ENCODE measurements at regions not wholly inside any gene's neighbourhood (a gene's known extent, or its start where the extent isn't known, plus 50 kb on each side); places are given as distances from the start of the nearest gene placed in this dataset.
"Not testable (repeated sequence)": the region's sequence is repeated elsewhere in the genome, so short reads cannot be mapped to it uniquely, and the experiment has no call there.

DNA sequence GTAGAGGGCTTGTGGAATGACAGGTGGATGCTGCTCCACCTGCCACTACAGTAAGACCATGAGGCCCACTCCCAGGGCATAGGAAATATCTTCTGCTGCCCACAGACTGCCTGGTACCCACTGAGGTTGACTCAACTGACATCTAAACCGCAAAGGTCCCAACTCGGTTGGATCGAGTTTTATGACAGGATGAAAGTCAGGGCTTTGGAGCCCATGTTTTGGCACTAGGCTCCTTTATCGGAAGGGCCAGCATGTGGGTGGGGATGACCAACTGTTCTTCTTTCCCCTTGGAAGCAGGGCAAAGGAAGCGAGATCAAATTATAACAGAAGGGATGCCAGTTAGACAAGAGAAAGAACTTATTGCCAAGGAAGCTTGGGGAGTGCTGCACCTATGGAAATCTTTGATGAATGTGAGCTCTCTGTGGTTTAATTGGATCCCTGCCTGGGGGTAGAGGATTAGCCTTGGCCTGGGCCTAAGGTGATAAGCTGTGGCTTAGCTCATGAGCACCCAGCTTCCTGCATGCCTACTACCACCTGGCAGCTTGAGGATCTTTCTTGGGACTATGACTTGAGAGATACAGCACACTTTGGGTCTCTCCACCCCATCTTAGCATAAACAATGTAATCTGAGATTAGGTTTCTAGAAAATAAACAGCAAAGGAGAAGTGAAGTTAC is 121.8 kb downstream of the KCNA5 start:
- DNase-seq (ENCODE audit: low spot score), result no peak

DNA sequence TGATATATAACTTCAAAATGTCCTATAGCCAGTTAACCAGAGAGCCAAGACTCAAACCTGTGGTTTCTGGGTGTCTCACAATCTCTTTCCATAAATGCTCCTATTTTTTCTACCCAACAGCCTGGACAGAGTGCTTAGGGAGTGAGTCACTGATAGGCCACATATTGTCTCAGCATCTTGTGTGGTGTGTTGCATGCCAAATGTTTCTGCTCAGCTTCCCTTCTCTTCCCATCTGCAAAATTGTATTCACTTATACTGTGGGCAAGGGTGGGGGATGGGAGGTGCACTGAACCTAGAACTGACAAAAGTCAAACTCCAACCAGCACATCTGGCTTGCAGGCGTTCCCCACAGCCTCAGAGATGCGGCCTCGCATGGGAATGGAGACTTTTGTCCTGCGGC is 123.3 kb downstream of the KCNA5 start:
- no peak for DNase-seq (ENCODE audit: low spot score)

- no peak for DNase-seq (ENCODE audit: low spot score)
These were observed 124.5 kb downstream of the KCNA5 start for GRCh38 chr12:5168148-5168547.

GRCh38 chr12:5170844-5171243 is 127.2 kb downstream of the KCNA5 start:
- DNase-seq (ENCODE audit: low spot score), result no peak

- DNase-seq (ENCODE audit: low spot score), result peak; percentile 38
These were observed 128.0 kb downstream of the KCNA5 start for GRCh38 chr12:5171701-5172100.

- no peak for DNase-seq (ENCODE audit: low spot score)
These were observed 129.2 kb downstream of the KCNA5 start for GRCh38 chr12:5172886-5173285.

GRCh38 chr12:5173511-5174011 is 129.9 kb downstream of the KCNA5 start:
- no peak for DNase-seq (ENCODE audit: low spot score)

DNA sequence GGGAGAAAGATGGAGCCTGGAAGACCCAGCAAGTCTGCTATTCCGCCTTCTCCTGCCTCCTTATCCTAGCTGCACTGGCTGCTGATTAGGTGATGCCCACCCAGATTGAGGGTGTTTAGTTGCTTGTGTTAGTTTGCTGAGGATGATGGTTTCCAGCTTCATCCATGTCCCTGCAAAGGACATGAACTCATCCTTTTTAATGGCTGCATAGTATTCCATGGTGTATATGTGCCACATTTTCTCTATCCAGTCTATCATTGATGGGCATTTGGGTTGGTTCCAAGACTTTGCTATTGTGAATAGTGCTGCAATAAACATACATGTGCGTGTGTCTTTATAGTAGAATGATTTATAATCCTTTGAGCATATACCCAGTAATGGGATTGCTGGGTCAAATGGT is 131.7 kb downstream of the KCNA5 start:
- DNase-seq (ENCODE audit: low spot score), result not testable (repeated sequence)

DNA sequence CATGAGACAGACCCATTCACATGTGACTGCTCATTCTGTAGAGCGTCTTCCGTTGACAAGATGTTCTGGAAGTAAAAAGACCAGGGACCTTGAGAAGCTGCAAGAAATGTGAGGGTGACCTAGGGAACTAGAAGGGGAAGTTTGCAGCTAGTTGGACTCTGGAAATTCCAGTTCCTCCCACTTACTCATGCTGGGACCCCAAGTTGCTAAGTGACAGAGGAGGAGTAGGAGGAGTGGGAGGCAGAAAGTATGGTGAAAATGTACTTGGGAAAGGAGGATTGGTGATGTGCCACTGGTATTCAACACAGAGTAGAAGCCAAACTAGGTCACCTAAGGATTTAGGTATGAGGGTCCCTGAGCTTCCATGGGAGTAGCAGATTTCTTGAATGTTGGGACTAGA is 132.4 kb downstream of the KCNA5 start:
- no peak for DNase-seq (ENCODE audit: low spot score)

- no peak for DNase-seq (ENCODE audit: low spot score)
These were observed 133.4 kb downstream of the KCNA5 start for GRCh38 chr12:5177096-5177495.

- DNase-seq (ENCODE audit: low spot score), result no peak
These were observed 134.1 kb downstream of the KCNA5 start for GRCh38 chr12:5177731-5178130.

DNA sequence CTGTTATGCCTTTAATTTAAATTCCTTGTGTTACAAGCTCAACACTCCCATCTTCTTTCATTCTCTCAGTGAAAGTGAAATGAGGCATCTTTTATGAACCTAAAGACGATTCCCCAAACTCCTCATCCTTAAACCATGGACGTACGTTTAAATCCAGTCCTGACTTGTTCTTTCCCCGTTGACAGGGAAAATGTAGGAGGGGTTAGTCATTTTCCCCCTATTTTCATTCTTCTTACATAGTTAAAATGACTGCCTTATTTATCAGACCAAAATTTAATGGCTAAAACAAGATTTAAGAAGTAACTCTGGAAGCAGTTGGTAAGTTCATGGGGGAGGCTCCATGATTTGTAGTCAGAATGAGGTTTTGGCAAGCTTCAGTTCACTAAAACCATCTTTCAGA is 134.9 kb downstream of the KCNA5 start:
- no peak for DNase-seq (ENCODE audit: low spot score)

DNA sequence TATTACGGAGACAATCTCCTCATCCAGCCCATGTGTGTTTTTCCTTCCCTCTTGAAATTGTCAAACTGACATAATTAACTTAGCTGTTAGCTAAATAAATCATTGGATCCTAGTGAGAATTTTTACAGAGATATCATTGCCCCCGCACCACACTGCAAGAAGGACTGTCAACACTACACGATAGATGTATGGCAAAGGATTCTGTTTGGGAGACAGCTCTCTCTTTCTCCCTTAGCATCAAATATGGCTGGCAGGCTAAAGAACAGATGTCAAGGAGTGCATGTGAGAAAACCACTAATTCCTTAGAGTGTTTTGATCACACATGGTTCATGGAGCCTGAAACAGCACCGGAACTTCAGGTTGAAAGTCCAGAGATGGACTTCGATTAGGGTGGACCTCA is 136.8 kb downstream of the KCNA5 start:
- no peak for DNase-seq (ENCODE audit: low spot score)

DNA sequence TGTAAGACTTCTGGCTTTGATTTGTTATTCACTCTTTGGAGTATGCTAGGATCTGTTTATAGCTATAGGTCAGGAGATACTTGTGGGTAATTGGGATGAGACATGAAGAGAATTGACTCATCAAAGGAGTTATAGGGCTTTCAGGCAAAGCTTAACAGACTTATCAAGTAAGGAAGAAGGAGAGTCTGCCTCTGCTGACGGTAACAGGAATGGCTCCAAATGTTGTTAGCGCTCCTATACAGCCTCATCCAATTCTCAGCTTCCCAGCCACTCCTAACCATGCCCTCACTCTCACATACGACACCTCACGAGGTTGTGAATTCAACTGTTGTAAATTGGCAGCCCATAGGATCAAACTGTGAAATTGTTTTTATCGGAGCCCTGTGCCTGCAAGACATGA is 140.5 kb downstream of the KCNA5 start:
- DNase-seq (ENCODE audit: low spot score), result no peak

GRCh38 chr12:5185435-5186069 is 141.9 kb downstream of the KCNA5 start:
- no peak for DNase-seq (ENCODE audit: low spot score)

DNA sequence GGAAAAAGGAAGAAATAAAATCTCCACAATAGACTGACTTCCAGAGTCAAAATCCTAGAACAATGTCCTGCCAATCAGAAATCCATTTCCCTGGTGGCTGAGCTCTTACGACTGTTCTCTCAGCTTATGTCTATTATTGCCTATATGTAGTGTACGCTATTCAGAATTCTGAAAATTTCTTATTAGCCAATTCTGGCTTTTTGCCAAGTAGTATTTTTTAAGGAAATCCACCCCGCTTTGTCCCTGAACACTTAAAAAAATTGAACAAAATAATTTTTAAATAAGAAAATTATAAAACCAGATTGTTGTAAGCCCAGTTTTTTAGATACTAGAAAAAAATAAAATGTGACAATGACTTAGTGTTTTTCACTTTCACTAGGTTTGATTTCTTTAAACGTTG is 143.0 kb downstream of the KCNA5 start:
- DNase-seq (ENCODE audit: low spot score), result no peak

GRCh38 chr12:5187136-5187535 is 143.5 kb downstream of the KCNA5 start:
- DNase-seq (ENCODE audit: low spot score), result no peak

- DNase-seq (ENCODE audit: low spot score), result no peak
These were observed 144.8 kb downstream of the KCNA5 start for GRCh38 chr12:5188472-5188871.

DNA sequence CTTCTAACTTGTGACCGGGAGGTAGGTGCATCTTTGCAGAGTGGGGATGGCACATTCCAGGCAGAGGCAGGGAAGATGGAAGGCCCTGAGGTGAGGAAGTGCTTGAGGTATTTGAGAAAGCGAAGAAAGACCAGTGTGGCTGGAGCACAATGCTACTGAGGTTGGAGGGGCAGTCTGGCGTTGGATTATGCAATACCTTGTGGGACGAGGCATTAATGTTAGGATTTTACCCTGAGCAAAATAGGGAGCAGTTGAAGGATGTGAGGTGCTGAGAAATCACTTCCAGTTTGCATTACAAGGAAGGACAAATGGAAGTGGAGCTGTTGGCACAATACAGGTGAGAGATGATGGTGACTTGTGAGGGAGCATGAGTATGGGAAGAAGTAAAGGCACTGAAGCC is 145.5 kb downstream of the KCNA5 start:
- DNase-seq (ENCODE audit: low spot score), result no peak

GRCh38 chr12:5191803-5192538 is 148.3 kb downstream of the KCNA5 start:
- no peak for DNase-seq (ENCODE audit: low spot score)

DNA sequence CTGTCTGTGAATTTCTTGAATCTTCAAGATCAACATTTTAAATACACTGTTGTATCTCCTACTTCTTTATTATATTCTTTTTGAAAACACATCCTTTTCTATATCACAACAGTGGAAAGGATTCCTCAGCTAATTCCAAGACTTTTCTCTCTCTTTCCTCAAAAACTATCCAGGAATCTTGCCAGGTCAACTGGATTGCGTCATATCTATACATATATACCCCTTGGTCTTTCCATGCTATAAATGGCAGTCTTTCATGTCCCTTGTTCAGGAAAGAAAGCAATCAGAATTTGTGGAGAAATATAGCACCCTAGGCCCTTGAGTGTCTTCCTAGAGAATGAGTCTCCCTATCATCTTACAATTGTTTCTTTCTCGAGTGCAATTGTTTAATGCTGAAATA is 149.0 kb downstream of the KCNA5 start:
- DNase-seq (ENCODE audit: low spot score), result no peak

DNA sequence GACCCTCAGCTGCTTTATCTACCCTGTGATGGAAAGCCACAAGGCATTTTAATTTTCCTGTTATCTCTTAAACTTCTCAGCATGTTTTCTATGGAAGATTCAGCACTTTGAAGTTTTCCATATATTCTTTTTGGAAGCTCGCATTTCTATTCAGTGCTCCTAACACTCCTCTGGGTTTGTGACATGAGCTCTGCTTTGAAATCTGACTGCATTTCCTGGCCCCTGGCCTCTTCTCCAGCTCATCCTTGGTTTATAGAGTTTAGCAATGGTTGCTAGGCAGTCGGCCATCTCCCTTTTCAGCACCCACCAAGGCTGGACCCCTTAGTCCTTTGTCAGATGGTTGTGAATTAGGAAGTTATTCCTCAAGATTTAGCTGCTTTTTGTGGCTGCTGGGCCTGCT is 150.6 kb downstream of the KCNA5 start:
- DNase-seq (ENCODE audit: low spot score), result no peak

GRCh38 chr12:5195244-5195643 is 151.6 kb downstream of the KCNA5 start:
- DNase-seq (ENCODE audit: low spot score), result no peak

Data from hematopoietic multipotent progenitor cell treated with erythropoietin and hydrocortisone succinate and interleukin-3 and kit ligand, for 15 days (in vitro differentiated cells).